Activated CD4-positive, alpha-beta memory T cell treated with anti-CD3 and anti-CD28 coated beads, Interleukin-2, amount 10 ng/mL, durations not matched to agents 7 days and 5 days (primary cell): ENCODE measurements at regions not wholly inside any gene's neighbourhood (a gene's known extent, or its start where the extent isn't known, plus 50 kb on each side); places are given as distances from the start of the nearest gene placed in this dataset.

ENCODE experiments used
- CTCF ChIA-PET: fragments of 350-600 bp; sonication (Branson Sonifier 250); formaldehyde crosslinking; loops from one replicate; lab custom pipeline; 2021; ENCODE audit warnings: antibody characterized with exemption, inconsistent platforms; lab: Charles Lee
- POLR2A ChIA-PET: fragments of 350-600 bp; sonication (Branson Sonifier 250); formaldehyde crosslinking; loops from one replicate; lab custom pipeline; 2021; ENCODE audit warnings: antibody characterized with exemption; lab: Charles Lee
- DNase-seq: peaks from one replicate; pipeline ENCODE4 v3.0.0-alpha.2; 2020
- H3K27ac Mint-ChIP-seq: one replicate; pipeline ENCODE4 v1.8.0; 2021; ENCODE audit warnings: mild to moderate bottlenecking, mixed read lengths
- H3K27me3 Mint-ChIP-seq: one replicate; pipeline ENCODE4 v1.8.0; 2021; ENCODE audit warnings: mixed read lengths
- H3K36me3 Mint-ChIP-seq: one replicate; pipeline ENCODE4 v1.8.0; 2021; ENCODE audit warnings: low read depth, mixed read lengths
- H3K4me1 Mint-ChIP-seq: one replicate; pipeline ENCODE4 v1.8.0; 2021; ENCODE audit warnings: mixed read lengths
- H3K4me3 Mint-ChIP-seq: one replicate; pipeline ENCODE4 v1.8.0; 2021; ENCODE audit warnings: mild to moderate bottlenecking, mixed read lengths
- H3K9me3 Mint-ChIP-seq: one replicate; pipeline ENCODE4 v1.8.0; 2021; ENCODE audit warnings: mixed read lengths

DNA sequence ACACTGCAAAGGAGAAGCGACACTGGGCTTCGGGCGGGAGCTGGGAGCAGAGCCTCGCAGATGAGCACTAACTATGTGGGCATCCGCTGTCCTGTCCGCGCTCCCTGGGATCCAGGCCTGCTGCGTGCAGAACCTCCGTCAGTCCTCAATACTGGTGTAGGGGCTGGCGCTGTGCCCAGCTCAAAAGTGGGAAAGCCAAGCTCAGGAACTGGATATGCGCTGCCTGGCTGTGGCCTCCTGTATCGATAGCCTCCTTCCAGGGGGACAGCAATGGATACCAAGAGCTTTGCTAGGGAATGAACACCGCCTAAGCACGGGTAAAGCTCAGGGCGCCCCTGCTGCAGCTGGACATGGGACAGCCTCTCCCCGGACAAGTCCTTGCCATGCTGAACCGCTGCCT, 270.4 kb downstream of the NSG2 start:
- no peak for DNase-seq
- Mint-ChIP-seq H3K4me1 (no peaks in the 10 kb centered on the region), H3K36me3 (no peaks in the 10 kb centered on the region), H3K4me3 (no peak overlapping the region), H3K9me3 (no peaks in the 10 kb centered on the region), H3K27ac (no peak overlapping the region), H3K27me3 (peaks cover 10% of the 10 kb centered on the region)
- ChIA-PET CTCF (no interaction called here), POLR2A (no interaction called here)

- H3K9me3 Mint-ChIP-seq, result no peaks in the 10 kb centered on the region
- no peaks in the 10 kb centered on the region for H3K36me3 Mint-ChIP-seq
- H3K27me3 Mint-ChIP-seq, result peaks cover 7% of the 10 kb centered on the region
- no peaks in the 10 kb centered on the region for H3K4me1 Mint-ChIP-seq
- POLR2A ChIA-PET, result no interaction called here
- H3K4me3 Mint-ChIP-seq, result no peak overlapping the region
- H3K27ac Mint-ChIP-seq, result no peak overlapping the region
- DNase-seq, result no peak
- CTCF ChIA-PET, result no interaction called here
Observed at GRCh38 chr5:174316326-174316725, 270.8 kb downstream of the NSG2 start.

- no peak overlapping the region for H3K27ac Mint-ChIP-seq
- DNase-seq, result no peak
- no peaks in the 10 kb centered on the region for H3K9me3 Mint-ChIP-seq
- no peak overlapping the region for H3K4me3 Mint-ChIP-seq
- peaks cover 7% of the 10 kb centered on the region for H3K27me3 Mint-ChIP-seq
- no peaks in the 10 kb centered on the region for H3K36me3 Mint-ChIP-seq
- ChIA-PET CTCF (interaction anchor here (1.8 kb wide), 1 partner anchor 10 kb away, joined by 6 read pairs; no protein-coding TSS in a partner anchor), POLR2A (no interaction called here)
- H3K4me1 Mint-ChIP-seq, result no peaks in the 10 kb centered on the region
Observed at GRCh38 chr5:174317256-174317894, 271.9 kb downstream of the NSG2 start.

DNA sequence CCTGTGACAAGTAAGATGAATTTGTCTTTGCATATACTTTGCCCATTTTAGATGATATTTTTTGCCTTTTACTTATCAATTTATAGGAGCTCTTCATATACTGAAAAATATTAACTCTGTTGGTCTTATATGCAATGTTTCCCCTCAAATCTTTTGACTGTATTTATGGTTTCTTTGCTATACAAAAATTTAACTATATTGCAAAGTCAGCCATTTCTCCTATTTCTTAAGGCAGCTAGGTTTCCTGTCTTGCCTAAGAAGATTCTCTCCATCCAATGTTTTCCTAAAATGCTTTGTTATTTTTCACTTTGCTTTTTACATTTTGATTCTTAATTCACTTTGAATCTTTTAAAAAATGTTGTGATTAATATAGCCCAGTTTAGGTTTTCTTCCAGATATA, 273.1 kb downstream of the NSG2 start:
- no peak overlapping the region for H3K4me3 Mint-ChIP-seq
- CTCF ChIA-PET, result interaction anchor here (1.8 kb wide), 1 partner anchor 9 kb away, joined by 6 read pairs; no protein-coding TSS in a partner anchor
- POLR2A ChIA-PET, result no interaction called here

DNA sequence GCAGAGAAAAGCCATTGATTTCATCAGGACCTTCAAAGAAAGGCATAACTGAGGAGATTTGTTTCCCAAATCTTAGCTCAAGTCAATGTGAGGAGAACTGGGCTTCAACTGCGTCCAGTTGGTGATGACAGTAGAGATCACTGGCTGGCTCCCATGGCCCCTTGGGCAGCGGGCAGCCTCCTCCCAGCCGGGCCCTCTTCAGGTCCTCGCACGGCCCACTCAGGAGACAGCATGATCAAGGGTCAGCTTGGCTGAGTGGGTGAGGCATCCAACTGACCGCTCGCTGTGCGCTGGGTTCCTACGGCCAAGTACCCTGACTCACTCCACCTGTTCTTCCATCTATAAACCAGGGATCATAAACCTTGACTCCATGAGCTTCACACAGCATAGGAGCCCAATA, 274.0 kb downstream of the NSG2 start:
- no peak for DNase-seq
- Mint-ChIP-seq H3K9me3 (no peaks in the 10 kb centered on the region), H3K27ac (no peak overlapping the region), H3K27me3 (peaks cover 8% of the 10 kb centered on the region), H3K4me1 (no peaks in the 10 kb centered on the region), H3K4me3 (no peak overlapping the region), H3K36me3 (no peaks in the 10 kb centered on the region)
- POLR2A ChIA-PET, result no interaction called here
- CTCF ChIA-PET, result no interaction called here

More for the DNA sequence above, 273.1 kb downstream of the NSG2 start:
- DNase-seq, result no peak
- Mint-ChIP-seq H3K36me3 (no peaks in the 10 kb centered on the region), H3K9me3 (no peaks in the 10 kb centered on the region), H3K4me1 (no peaks in the 10 kb centered on the region), H3K27me3 (peaks cover 6% of the 10 kb centered on the region), H3K27ac (no peak overlapping the region)

GRCh38 chr5:174320051-174320450, 274.5 kb downstream of the NSG2 start:
- Mint-ChIP-seq H3K27me3 (peaks cover 9% of the 10 kb centered on the region), H3K9me3 (no peaks in the 10 kb centered on the region), H3K4me3 (no peak overlapping the region), H3K36me3 (no peaks in the 10 kb centered on the region), H3K4me1 (no peaks in the 10 kb centered on the region), H3K27ac (no peak overlapping the region)
- CTCF ChIA-PET, result no interaction called here
- POLR2A ChIA-PET, result no interaction called here
- no peak for DNase-seq

GRCh38 chr5:174323878-174324281, 278.4 kb downstream of the NSG2 start:
- no peaks in the 10 kb centered on the region for H3K36me3 Mint-ChIP-seq
- CTCF ChIA-PET, result interaction anchor here (3.0 kb wide), 1 partner anchor 12 kb away, joined by 16 read pairs; no protein-coding TSS in a partner anchor
- H3K27me3 Mint-ChIP-seq, result peaks cover 9% of the 10 kb centered on the region
- POLR2A ChIA-PET, result no interaction called here
- no peak overlapping the region for H3K27ac Mint-ChIP-seq
- no peak overlapping the region for H3K4me3 Mint-ChIP-seq
- DNase-seq, result no peak
- H3K4me1 Mint-ChIP-seq, result no peaks in the 10 kb centered on the region
- no peaks in the 10 kb centered on the region for H3K9me3 Mint-ChIP-seq

DNA sequence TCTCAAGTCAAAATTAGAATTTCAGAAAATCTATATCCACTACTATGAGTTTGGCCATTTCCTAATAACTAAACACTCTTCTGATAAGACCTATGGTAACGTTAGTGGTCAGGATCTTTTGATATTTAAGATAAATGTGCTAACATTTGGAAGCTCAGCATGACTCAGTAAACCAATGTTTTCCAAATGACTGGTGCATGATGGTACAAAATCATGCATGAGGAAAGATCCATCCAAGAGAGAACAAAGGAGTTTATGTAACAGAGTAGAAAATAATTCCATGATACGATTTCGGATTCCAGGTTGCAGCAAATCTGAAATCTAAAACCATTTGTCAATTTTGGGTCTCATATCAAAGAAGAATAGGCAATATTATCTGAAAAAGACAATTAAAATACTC, 279.2 kb downstream of the NSG2 start:
- CTCF ChIA-PET, result interaction anchor here (3.0 kb wide), 1 partner anchor 13 kb away, joined by 16 read pairs; no protein-coding TSS in a partner anchor
- peaks cover 7% of the 10 kb centered on the region for H3K27me3 Mint-ChIP-seq
- no peaks in the 10 kb centered on the region for H3K4me1 Mint-ChIP-seq
- POLR2A ChIA-PET, result no interaction called here
- H3K9me3 Mint-ChIP-seq, result no peaks in the 10 kb centered on the region
- no peak for DNase-seq
- no peak overlapping the region for H3K4me3 Mint-ChIP-seq
- no peak overlapping the region for H3K27ac Mint-ChIP-seq
- no peaks in the 10 kb centered on the region for H3K36me3 Mint-ChIP-seq

DNA sequence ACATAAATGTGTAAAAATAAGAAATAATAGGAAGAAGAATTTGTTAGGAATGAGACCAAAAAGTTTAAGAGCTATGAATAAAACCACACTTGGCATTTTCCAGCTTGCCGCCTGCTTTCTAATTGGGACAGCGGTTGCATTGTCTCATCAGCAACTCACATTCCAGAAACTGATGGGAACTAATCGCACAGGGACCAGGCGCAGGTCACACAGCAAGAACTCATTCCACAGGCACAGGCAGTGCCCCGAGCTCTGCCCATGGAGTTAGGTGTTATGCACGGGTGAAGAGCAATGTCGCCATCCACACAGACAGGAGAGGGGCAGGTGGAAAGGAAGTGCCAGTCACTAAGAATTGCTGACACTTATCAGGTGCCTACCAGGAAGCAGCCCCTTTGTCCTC, 279.9 kb downstream of the NSG2 start:
- ChIA-PET POLR2A (no interaction called here), CTCF (interaction anchor here (3.0 kb wide), 1 partner anchor 14 kb away, joined by 16 read pairs; no protein-coding TSS in a partner anchor)
- no peak overlapping the region for H3K27ac Mint-ChIP-seq
- H3K9me3 Mint-ChIP-seq, result no peaks in the 10 kb centered on the region
- H3K4me1 Mint-ChIP-seq, result no peaks in the 10 kb centered on the region
- H3K4me3 Mint-ChIP-seq, result no peak overlapping the region
- H3K36me3 Mint-ChIP-seq, result no peaks in the 10 kb centered on the region
- H3K27me3 Mint-ChIP-seq, result peaks cover 7% of the 10 kb centered on the region
- no peak for DNase-seq

DNA sequence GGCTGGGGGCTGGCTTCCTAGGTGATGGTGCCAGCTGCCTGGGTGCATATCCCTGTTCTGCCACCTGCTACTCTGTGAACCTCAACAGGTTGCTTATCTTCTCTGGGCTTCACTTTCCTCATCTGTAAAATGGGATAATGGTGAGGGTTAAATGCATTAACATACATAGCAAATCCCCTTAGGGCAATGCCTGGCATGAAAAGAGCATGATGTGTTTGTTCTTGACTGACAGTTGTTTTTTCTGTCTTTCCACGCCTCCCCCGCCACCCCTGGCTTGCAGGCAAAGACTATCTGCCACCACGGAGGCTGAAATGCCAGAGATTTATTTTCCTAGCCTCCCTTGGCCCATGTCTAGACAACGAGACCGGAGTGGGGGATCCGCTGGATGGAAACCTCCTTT, 280.5 kb downstream of the NSG2 start:
- POLR2A ChIA-PET, result no interaction called here
- DNase-seq, result no peak
- CTCF ChIA-PET, result interaction anchor here (1.3 to 3.0 kb wide), 2 partner anchors 14 kb away, joined by 8 to 16 read pairs; no protein-coding TSS in a partner anchor
- Mint-ChIP-seq H3K9me3 (no peaks in the 10 kb centered on the region), H3K27ac (no peak overlapping the region), H3K36me3 (no peaks in the 10 kb centered on the region), H3K4me3 (no peak overlapping the region), H3K27me3 (peaks cover 7% of the 10 kb centered on the region), H3K4me1 (no peaks in the 10 kb centered on the region)

- H3K4me1 Mint-ChIP-seq, result no peaks in the 10 kb centered on the region
- no peak overlapping the region for H3K4me3 Mint-ChIP-seq
- no peaks in the 10 kb centered on the region for H3K36me3 Mint-ChIP-seq
- no peaks in the 10 kb centered on the region for H3K9me3 Mint-ChIP-seq
- POLR2A ChIA-PET, result no interaction called here
- no peak overlapping the region for H3K27ac Mint-ChIP-seq
- CTCF ChIA-PET, result interaction anchor here (1.1 to 1.3 kb wide), 4 partner anchors 15 to 468 kb away, joined by 3 to 8 read pairs (median 5); no protein-coding TSS in a partner anchor
- peaks cover 7% of the 10 kb centered on the region for H3K27me3 Mint-ChIP-seq
- no peak for DNase-seq
Observed at GRCh38 chr5:174326372-174326771, 280.9 kb downstream of the NSG2 start.

- POLR2A ChIA-PET, result no interaction called here
- peaks cover 7% of the 10 kb centered on the region for H3K27me3 Mint-ChIP-seq
- H3K9me3 Mint-ChIP-seq, result no peaks in the 10 kb centered on the region
- peak; percentile 58 for DNase-seq
- no peaks in the 10 kb centered on the region for H3K4me1 Mint-ChIP-seq
- H3K4me3 Mint-ChIP-seq, result no peak overlapping the region
- CTCF ChIA-PET, result interaction anchor here (0.6 to 1.3 kb wide), 8 partner anchors 8 to 467 kb away, joined by 3 to 8 read pairs (median 4); no protein-coding TSS in a partner anchor
- H3K27ac Mint-ChIP-seq, result no peak overlapping the region
- H3K36me3 Mint-ChIP-seq, result no peaks in the 10 kb centered on the region
Observed at GRCh38 chr5:174327317-174327864, 281.9 kb downstream of the NSG2 start.

DNA sequence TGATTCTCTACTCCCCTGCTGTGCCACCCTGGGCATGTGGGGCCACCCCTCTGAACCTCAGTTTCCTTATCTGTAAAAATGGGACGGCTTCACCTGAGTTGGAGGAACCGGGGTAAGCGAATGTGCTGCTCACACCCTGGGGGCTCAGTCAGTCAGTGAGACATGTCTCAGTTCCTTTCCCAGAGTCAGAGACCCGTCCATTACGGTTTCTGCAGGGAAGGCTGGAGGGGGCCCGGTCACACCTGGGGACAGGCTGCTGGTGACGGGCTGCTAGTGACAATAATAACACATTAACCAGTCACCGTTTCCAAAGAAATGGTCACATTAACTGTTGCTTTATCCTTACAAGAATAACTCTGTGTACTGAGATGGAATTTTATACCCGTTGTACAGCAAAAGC, 282.4 kb downstream of the NSG2 start:
- Mint-ChIP-seq H3K4me1 (no peaks in the 10 kb centered on the region), H3K27ac (no peak overlapping the region), H3K9me3 (no peaks in the 10 kb centered on the region), H3K27me3 (peaks cover 4% of the 10 kb centered on the region), H3K36me3 (no peaks in the 10 kb centered on the region), H3K4me3 (no peak overlapping the region)
- CTCF ChIA-PET, result interaction anchor here (0.8 to 1.0 kb wide), 2 partner anchors 10 to 16 kb away, joined by 4 to 6 read pairs; no protein-coding TSS in a partner anchor
- POLR2A ChIA-PET, result no interaction called here
- DNase-seq, result no peak
